AG09309 (cell line): ENCODE measurements at regions not wholly inside any gene's neighbourhood (a gene's known extent, or its start where the extent isn't known, plus 50 kb on each side); places are given as distances from the start of the nearest gene placed in this dataset.
"Not testable (repeated sequence)": the region's sequence is repeated elsewhere in the genome, so short reads cannot be mapped to it uniquely, and the experiment has no call there.

Source experiments
- DNase-seq: peaks from one replicate; pipeline ENCODE4 v3.0.0-alpha.2; 2010; ENCODE audit warnings: low read depth
- H3K4me3 ChIP-seq: 2 replicates; pipeline ENCODE4 v1.5.1; 2011; ENCODE audit warnings: mild to moderate bottlenecking, low read depth, low read length, moderate library complexity; ENCODE audit not compliant: control insufficient read depth
- CTCF ChIP-seq: IDR thresholded peaks from 2 replicates; pipeline ENCODE4 v1.5.1; 2011; ENCODE audit warnings: mild to moderate bottlenecking, low read depth, low read length, inconsistent platforms; ENCODE audit not compliant: insufficient read depth, control insufficient read depth; ENCODE audit errors: missing control alignments

GRCh38 chr3:88301273-88301995, 151.7 kb downstream of the C3orf38 start:
- H3K4me3 ChIP-seq = no peak overlapping the region
- no peak for DNase-seq
- no peak for TF ChIP-seq CTCF

- no peak for TF ChIP-seq CTCF
- DNase-seq = no peak
- no peak overlapping the region for H3K4me3 ChIP-seq
Measured at GRCh38 chr3:88301996-88302393, 152.2 kb downstream of the C3orf38 start.

- H3K4me3 ChIP-seq, DNase-seq: not testable (repeated sequence)
Measured at GRCh38 chr3:88303331-88303904, 153.7 kb downstream of the C3orf38 start.

- no peak for TF ChIP-seq CTCF
- DNase-seq = no peak
- H3K4me3 ChIP-seq = no peak overlapping the region
Measured at GRCh38 chr3:88307666-88308065, 157.9 kb downstream of the C3orf38 start.

GRCh38 chr3:88311826-88312225, 162.1 kb downstream of the C3orf38 start:
- TF ChIP-seq CTCF = peak; percentile 4
- no peak for DNase-seq
- no peak overlapping the region for H3K4me3 ChIP-seq

- no peak for DNase-seq
- TF ChIP-seq CTCF = no peak
- no peak overlapping the region for H3K4me3 ChIP-seq
Measured at GRCh38 chr3:88312256-88312655, 162.5 kb downstream of the C3orf38 start.

- no peak for TF ChIP-seq CTCF
- DNase-seq = no peak
Measured at GRCh38 chr3:88318067-88318466, 168.3 kb downstream of the C3orf38 start.

More at GRCh38 chr3:88318067-88318466, 168.3 kb downstream of the C3orf38 start:
- H3K4me3 ChIP-seq = no peak overlapping the region
